ENCODE measurements at regions not wholly inside any gene's neighbourhood (a gene's known extent, or its start where the extent isn't known, plus 50 kb on each side); places are given as distances from the start of the nearest gene placed in this dataset.

- no peaks in the 10 kb centered on the region for H4K20me1 ChIP-seq (ENCODE audit: control insufficient read depth, insufficient read depth, low read depth, low read length)
- H3K27ac ChIP-seq (ENCODE audit: low read depth, low read length): no peak overlapping the region
- no peaks in the 10 kb centered on the region for H3K4me1 ChIP-seq (ENCODE audit: control insufficient read depth, low read length)
- TF ChIP-seq EZH2phosphoT487 (IDR thresholded peaks at IDR 0.05; ENCODE audit: borderline replicate concordance, low read length): no peak
- no peak for TF ChIP-seq CTCF (IDR thresholded peaks at IDR 0.05; ENCODE audit: low read depth, low read length, poor library complexity, severe bottlenecking)
- no peaks in the 10 kb centered on the region for H3K9me3 ChIP-seq (ENCODE audit: control insufficient read depth, insufficient read depth, low read length)
- no peaks in the 10 kb centered on the region for H3F3A ChIP-seq (ENCODE audit: control insufficient read depth, insufficient read depth)
- no peaks in the 10 kb centered on the region for H3K36me3 ChIP-seq (ENCODE audit: control insufficient read depth, low read length)
- H3K9me2 ChIP-seq (replicated peaks; ENCODE audit: control insufficient read depth, low read length): no peaks in the 10 kb centered on the region
- no peak overlapping the region for H3K4me3 ChIP-seq (ENCODE audit: low read length)
- H3K4me2 ChIP-seq (ENCODE audit: low read length): no peak overlapping the region
- H3K27me3 ChIP-seq (ENCODE audit: control insufficient read depth, low read length): no peaks in the 10 kb centered on the region
- H3K79me2 ChIP-seq (ENCODE audit: control insufficient read depth, low read length): no peaks in the 10 kb centered on the region
These were observed 182.7 kb downstream of the BCOR start for GRCh38 chrX:39915081-39915480.

GRCh38 chrX:39915596-39915995 is 182.2 kb downstream of the BCOR start:
- H3K36me3 ChIP-seq (ENCODE audit: control insufficient read depth, low read length): no peaks in the 10 kb centered on the region
- no peak overlapping the region for H3K27ac ChIP-seq (ENCODE audit: low read depth, low read length)
- no peaks in the 10 kb centered on the region for H3K79me2 ChIP-seq (ENCODE audit: control insufficient read depth, low read length)
- no peak overlapping the region for H3K4me2 ChIP-seq (ENCODE audit: low read length)
- no peaks in the 10 kb centered on the region for H3F3A ChIP-seq (ENCODE audit: control insufficient read depth, insufficient read depth)
- no peaks in the 10 kb centered on the region for H3K9me3 ChIP-seq (ENCODE audit: control insufficient read depth, insufficient read depth, low read length)
- no peaks in the 10 kb centered on the region for H4K20me1 ChIP-seq (ENCODE audit: control insufficient read depth, insufficient read depth, low read depth, low read length)
- TF ChIP-seq CTCF (IDR thresholded peaks at IDR 0.05; ENCODE audit: low read depth, low read length, poor library complexity, severe bottlenecking): no peak
- no peak for TF ChIP-seq EZH2phosphoT487 (IDR thresholded peaks at IDR 0.05; ENCODE audit: borderline replicate concordance, low read length)
- H3K9me2 ChIP-seq (replicated peaks; ENCODE audit: control insufficient read depth, low read length): no peaks in the 10 kb centered on the region
- no peaks in the 10 kb centered on the region for H3K27me3 ChIP-seq (ENCODE audit: control insufficient read depth, low read length)
- no peaks in the 10 kb centered on the region for H3K4me1 ChIP-seq (ENCODE audit: control insufficient read depth, low read length)
- no peak overlapping the region for H3K4me3 ChIP-seq (ENCODE audit: low read length)

- Histone ChIP-seq H3K4me1 (ENCODE audit: control insufficient read depth, low read length) (no peaks in the 10 kb centered on the region), H3K9me3 (ENCODE audit: control insufficient read depth, insufficient read depth, low read length) (no peaks in the 10 kb centered on the region), H3K27me3 (ENCODE audit: control insufficient read depth, low read length) (no peaks in the 10 kb centered on the region), H3F3A (ENCODE audit: control insufficient read depth, insufficient read depth) (no peaks in the 10 kb centered on the region), H4K20me1 (ENCODE audit: control insufficient read depth, insufficient read depth, low read depth, low read length) (no peaks in the 10 kb centered on the region), H3K9me2 (replicated peaks; ENCODE audit: control insufficient read depth, low read length) (no peaks in the 10 kb centered on the region), H3K27ac (ENCODE audit: low read depth, low read length) (no peak overlapping the region), H3K79me2 (ENCODE audit: control insufficient read depth, low read length) (no peaks in the 10 kb centered on the region), H3K4me3 (ENCODE audit: low read length) (no peak overlapping the region), H3K4me2 (ENCODE audit: low read length) (no peak overlapping the region), H3K36me3 (ENCODE audit: control insufficient read depth, low read length) (no peaks in the 10 kb centered on the region)
- TF ChIP-seq CTCF (IDR thresholded peaks at IDR 0.05; ENCODE audit: low read depth, low read length, poor library complexity, severe bottlenecking): no peak
- no peak for TF ChIP-seq EZH2phosphoT487 (IDR thresholded peaks at IDR 0.05; ENCODE audit: borderline replicate concordance, low read length)
These were observed 175.9 kb downstream of the BCOR start for GRCh38 chrX:39921838-39922237.

- H3K4me1 ChIP-seq (ENCODE audit: control insufficient read depth, low read length): no peaks in the 10 kb centered on the region
- H3K9me2 ChIP-seq (replicated peaks; ENCODE audit: control insufficient read depth, low read length): no peaks in the 10 kb centered on the region
- H3K27ac ChIP-seq (ENCODE audit: low read depth, low read length): no peak overlapping the region
- H3K27me3 ChIP-seq (ENCODE audit: control insufficient read depth, low read length): no peaks in the 10 kb centered on the region
- H4K20me1 ChIP-seq (ENCODE audit: control insufficient read depth, insufficient read depth, low read depth, low read length): no peaks in the 10 kb centered on the region
- no peaks in the 10 kb centered on the region for H3F3A ChIP-seq (ENCODE audit: control insufficient read depth, insufficient read depth)
- no peaks in the 10 kb centered on the region for H3K36me3 ChIP-seq (ENCODE audit: control insufficient read depth, low read length)
- no peaks in the 10 kb centered on the region for H3K79me2 ChIP-seq (ENCODE audit: control insufficient read depth, low read length)
- no peaks in the 10 kb centered on the region for H3K9me3 ChIP-seq (ENCODE audit: control insufficient read depth, insufficient read depth, low read length)
- no peak overlapping the region for H3K4me3 ChIP-seq (ENCODE audit: low read length)
- TF ChIP-seq CTCF (IDR thresholded peaks at IDR 0.05; ENCODE audit: low read depth, low read length, poor library complexity, severe bottlenecking): no peak
- no peak for TF ChIP-seq EZH2phosphoT487 (IDR thresholded peaks at IDR 0.05; ENCODE audit: borderline replicate concordance, low read length)
- no peak overlapping the region for H3K4me2 ChIP-seq (ENCODE audit: low read length)
These were observed 175.3 kb downstream of the BCOR start for GRCh38 chrX:39922488-39922887.

All from DOHH2 (cell line).